Progenitor cell of endocrine pancreas (in vitro differentiated cells): ENCODE measurements at regions not wholly inside any gene's neighbourhood (a gene's known extent, or its start where the extent isn't known, plus 50 kb on each side); places are given as distances from the start of the nearest gene placed in this dataset.

Experiments
- DNase-seq: peaks from one replicate; pipeline ENCODE4 v3.0.0; 2021; ENCODE audit warnings: low spot score; ENCODE audit not compliant: unreplicated experiment
- H3K27ac Mint-ChIP-seq: 2 replicates; pipeline ENCODE4 v1.8.0; 2021; ENCODE audit warnings: mild to moderate bottlenecking, moderate library complexity, mixed read lengths
- H3K27me3 Mint-ChIP-seq: 2 replicates; pipeline ENCODE4 v1.8.0; 2021; ENCODE audit warnings: mixed read lengths
- H3K36me3 Mint-ChIP-seq: 2 replicates; pipeline ENCODE4 v1.8.0; 2022; ENCODE audit warnings: mixed read lengths; ENCODE audit not compliant: insufficient read depth
- H3K4me1 Mint-ChIP-seq: 2 replicates; pipeline ENCODE4 v1.8.0; 2021; ENCODE audit warnings: low read depth, mixed read lengths
- H3K4me3 Mint-ChIP-seq: 2 replicates; pipeline ENCODE4 v1.8.0; 2021; ENCODE audit warnings: low read depth, mild to moderate bottlenecking, moderate library complexity, mixed read lengths
- H3K9me3 Mint-ChIP-seq: 2 replicates; pipeline ENCODE4 v1.8.0; 2021; ENCODE audit warnings: low read depth, mixed read lengths
- CTCF ChIP-seq: fragments of 200-600 bp; sonication (generic); IDR thresholded peaks from one replicate; pipeline ENCODE4 v1.5.0; 2021; ENCODE audit warnings: antibody characterized with exemption, mild to moderate bottlenecking; ENCODE audit not compliant: unreplicated experiment

- TF ChIP-seq CTCF, result no peak
- peaks cover 43% of the 10 kb centered on the region for H3K4me1 Mint-ChIP-seq
- peaks cover 7% of the 10 kb centered on the region for H3K9me3 Mint-ChIP-seq
- no peaks in the 10 kb centered on the region for H3K27me3 Mint-ChIP-seq
- H3K27ac Mint-ChIP-seq, result no peak overlapping the region
- no peak for DNase-seq
- H3K4me3 Mint-ChIP-seq, result no peak overlapping the region
- peaks cover 29% of the 10 kb centered on the region for H3K36me3 Mint-ChIP-seq
These were observed 133.3 kb upstream of the F3 start for GRCh38 chr1:94674876-94675275.

DNA sequence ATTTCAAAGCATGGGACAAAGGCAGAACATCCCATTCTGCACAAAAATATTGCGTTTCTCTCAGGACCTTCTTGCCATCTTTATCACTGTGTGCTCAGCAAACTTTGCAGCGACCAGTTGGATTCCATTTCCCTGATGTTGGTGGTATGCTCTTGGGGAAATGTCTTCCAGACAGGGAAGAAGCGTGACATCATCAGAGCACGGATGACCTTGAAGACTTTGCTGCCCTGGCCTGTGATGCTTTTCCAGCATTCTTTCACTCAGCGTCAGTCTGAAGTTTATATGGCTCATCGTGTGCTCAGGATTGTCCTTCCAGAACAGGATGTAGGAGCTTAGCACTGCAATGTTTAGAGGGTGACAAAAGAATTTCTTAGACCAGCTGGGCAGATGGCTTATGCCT is 131.4 kb upstream of the F3 start:
- DNase-seq, result no peak
- no peak for TF ChIP-seq CTCF
- H3K4me3 Mint-ChIP-seq, result no peak overlapping the region
- no peaks in the 10 kb centered on the region for H3K27me3 Mint-ChIP-seq
- H3K36me3 Mint-ChIP-seq, result peaks cover 26% of the 10 kb centered on the region
- no peak overlapping the region for H3K27ac Mint-ChIP-seq
- peaks cover 7% of the 10 kb centered on the region for H3K9me3 Mint-ChIP-seq
- H3K4me1 Mint-ChIP-seq, result peaks cover 42% of the 10 kb centered on the region

GRCh38 chr1:94672001-94672400 is 130.4 kb upstream of the F3 start:
- Mint-ChIP-seq H3K27ac (peak overlapping the region; percentile 51), H3K27me3 (no peaks in the 10 kb centered on the region), H3K9me3 (peaks cover 7% of the 10 kb centered on the region), H3K4me1 (peaks cover 36% of the 10 kb centered on the region), H3K36me3 (peaks cover 25% of the 10 kb centered on the region), H3K4me3 (no peak overlapping the region)
- TF ChIP-seq CTCF, result no peak
- no peak for DNase-seq

- Mint-ChIP-seq H3K9me3 (peaks cover 7% of the 10 kb centered on the region), H3K4me3 (no peak overlapping the region), H3K27me3 (no peaks in the 10 kb centered on the region), H3K27ac (no peak overlapping the region), H3K36me3 (peaks cover 23% of the 10 kb centered on the region), H3K4me1 (peaks cover 24% of the 10 kb centered on the region)
- no peak for TF ChIP-seq CTCF
- no peak for DNase-seq
These were observed 128.7 kb upstream of the F3 start for GRCh38 chr1:94670273-94670672.

DNA sequence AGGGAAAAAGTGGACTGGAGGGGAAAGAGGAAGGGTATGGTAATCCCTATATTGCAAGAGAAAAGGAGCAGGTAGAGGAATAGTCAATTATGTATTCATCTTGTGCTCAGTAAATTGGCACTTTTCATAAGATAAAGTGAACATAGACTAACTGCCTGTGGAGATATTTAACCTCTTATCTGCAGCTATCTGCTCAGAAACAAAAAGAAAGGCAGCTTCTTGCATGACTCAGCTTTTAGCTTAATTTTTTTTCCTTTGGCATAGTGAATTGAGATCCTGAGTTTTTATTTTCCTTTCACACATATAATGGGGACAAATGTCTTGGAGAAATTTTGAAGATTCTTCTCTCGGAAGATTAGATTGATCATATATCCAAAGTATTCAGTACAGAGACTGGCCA is 127.6 kb upstream of the F3 start:
- DNase-seq, result no peak
- TF ChIP-seq CTCF, result no peak
- Mint-ChIP-seq H3K9me3 (peaks cover 3% of the 10 kb centered on the region), H3K4me1 (peaks cover 26% of the 10 kb centered on the region), H3K36me3 (peaks cover 22% of the 10 kb centered on the region), H3K27ac (peak overlapping the region; percentile 60), H3K27me3 (no peaks in the 10 kb centered on the region), H3K4me3 (no peak overlapping the region)
